WERI-Rb-1 (cell line): ENCODE measurements at regions not wholly inside any gene's neighbourhood (a gene's known extent, or its start where the extent isn't known, plus 50 kb on each side); places are given as distances from the start of the nearest gene placed in this dataset.
"Not testable (repeated sequence)": the region's sequence is repeated elsewhere in the genome, so short reads cannot be mapped to it uniquely, and the experiment has no call there.

Experiments used
- DNase-seq: peaks from one replicate; pipeline ENCODE4 v3.0.0-alpha.2; 2020
- H3K27ac ChIP-seq: fragments of 250-450 bp; sonication (Bioruptor Pico); 2 replicates; pipeline ENCODE4 v1.5.1; 2020; ENCODE audit warnings: mild to moderate bottlenecking, moderate library complexity
- H3K27me3 ChIP-seq: fragments of 250-450 bp; sonication (Bioruptor Pico); 2 replicates; pipeline ENCODE4 v1.5.1; 2021; ENCODE audit warnings: mild to moderate bottlenecking, low read depth, moderate library complexity; ENCODE audit not compliant: insufficient read depth, severe bottlenecking
- H3K36me3 ChIP-seq: fragments of 250-450 bp; sonication (Bioruptor Pico); 2 replicates; pipeline ENCODE4 v1.5.1; 2020; ENCODE audit warnings: mild to moderate bottlenecking, moderate library complexity
- H3K4me3 ChIP-seq: 2 replicates; pipeline ENCODE4 v1.5.1; 2011; ENCODE audit warnings: low read depth, mild to moderate bottlenecking, control low read depth, low read length
- H3K9me3 ChIP-seq: fragments of 250-450 bp; sonication (Bioruptor Pico); 2 replicates; pipeline ENCODE4 v1.5.1; 2021; ENCODE audit warnings: mild to moderate bottlenecking, moderate library complexity; ENCODE audit not compliant: severe bottlenecking
- TF ChIP-seq, protein P1 (sequence below): IDR thresholded peaks from 2 replicates; pipeline ENCODE4 v1.5.1; 2011; ENCODE audit warnings: low read depth, mild to moderate bottlenecking, control low read depth, inconsistent platforms, low read length

- Histone ChIP-seq H3K36me3 (no peaks in the 10 kb centered on the region), H3K9me3 (no peaks in the 10 kb centered on the region), H3K27ac (no peak overlapping the region), H3K4me3 (no peak overlapping the region), H3K27me3 (peaks cover 52% of the 10 kb centered on the region)
- no peak for DNase-seq
- TF ChIP-seq, protein P1, sequence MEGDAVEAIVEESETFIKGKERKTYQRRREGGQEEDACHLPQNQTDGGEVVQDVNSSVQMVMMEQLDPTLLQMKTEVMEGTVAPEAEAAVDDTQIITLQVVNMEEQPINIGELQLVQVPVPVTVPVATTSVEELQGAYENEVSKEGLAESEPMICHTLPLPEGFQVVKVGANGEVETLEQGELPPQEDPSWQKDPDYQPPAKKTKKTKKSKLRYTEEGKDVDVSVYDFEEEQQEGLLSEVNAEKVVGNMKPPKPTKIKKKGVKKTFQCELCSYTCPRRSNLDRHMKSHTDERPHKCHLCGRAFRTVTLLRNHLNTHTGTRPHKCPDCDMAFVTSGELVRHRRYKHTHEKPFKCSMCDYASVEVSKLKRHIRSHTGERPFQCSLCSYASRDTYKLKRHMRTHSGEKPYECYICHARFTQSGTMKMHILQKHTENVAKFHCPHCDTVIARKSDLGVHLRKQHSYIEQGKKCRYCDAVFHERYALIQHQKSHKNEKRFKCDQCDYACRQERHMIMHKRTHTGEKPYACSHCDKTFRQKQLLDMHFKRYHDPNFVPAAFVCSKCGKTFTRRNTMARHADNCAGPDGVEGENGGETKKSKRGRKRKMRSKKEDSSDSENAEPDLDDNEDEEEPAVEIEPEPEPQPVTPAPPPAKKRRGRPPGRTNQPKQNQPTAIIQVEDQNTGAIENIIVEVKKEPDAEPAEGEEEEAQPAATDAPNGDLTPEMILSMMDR: no peak
Measured at GRCh38 chr17:21823643-21824042, 131.3 kb downstream of the KCNJ18 start.

DNA sequence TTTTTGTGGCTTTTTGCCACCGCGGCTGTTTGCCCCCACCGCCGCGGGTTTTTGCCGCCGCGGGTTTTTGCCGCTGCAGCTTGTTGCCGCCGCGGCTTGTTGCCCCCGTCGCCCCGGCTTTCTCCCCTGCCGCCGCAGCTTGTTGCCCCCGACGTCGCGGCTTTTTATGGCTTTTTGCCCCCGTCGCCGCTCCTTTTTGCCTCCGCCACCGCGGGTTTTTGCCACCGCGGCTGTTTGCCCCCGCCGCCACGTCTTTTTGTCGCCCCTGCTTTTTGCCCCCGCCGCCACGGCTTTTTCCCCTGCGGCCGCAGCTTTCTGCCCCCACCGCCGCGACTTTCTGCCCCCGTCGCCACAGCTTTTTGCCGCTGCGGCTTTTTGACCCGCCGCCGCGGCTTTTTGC lies 149.5 kb downstream of the KCNJ18 start:
- Histone ChIP-seq H3K36me3 (no peaks in the 10 kb centered on the region), H3K4me3 (no peak overlapping the region), H3K9me3 (peaks cover 8% of the 10 kb centered on the region), H3K27me3 (peaks cover 15% of the 10 kb centered on the region), H3K27ac (no peak overlapping the region)
- no peak for DNase-seq
- TF ChIP-seq, protein P1: no peak

GRCh38 chr17:21842332-21843317 lies 150.3 kb downstream of the KCNJ18 start:
- peaks cover 15% of the 10 kb centered on the region for H3K27me3 ChIP-seq
- H3K9me3 ChIP-seq: peaks cover 8% of the 10 kb centered on the region
- TF ChIP-seq, protein P1: no peak
- no peak for DNase-seq
- no peak overlapping the region for H3K4me3 ChIP-seq
- no peak overlapping the region for H3K27ac ChIP-seq
- H3K36me3 ChIP-seq: no peaks in the 10 kb centered on the region

DNA sequence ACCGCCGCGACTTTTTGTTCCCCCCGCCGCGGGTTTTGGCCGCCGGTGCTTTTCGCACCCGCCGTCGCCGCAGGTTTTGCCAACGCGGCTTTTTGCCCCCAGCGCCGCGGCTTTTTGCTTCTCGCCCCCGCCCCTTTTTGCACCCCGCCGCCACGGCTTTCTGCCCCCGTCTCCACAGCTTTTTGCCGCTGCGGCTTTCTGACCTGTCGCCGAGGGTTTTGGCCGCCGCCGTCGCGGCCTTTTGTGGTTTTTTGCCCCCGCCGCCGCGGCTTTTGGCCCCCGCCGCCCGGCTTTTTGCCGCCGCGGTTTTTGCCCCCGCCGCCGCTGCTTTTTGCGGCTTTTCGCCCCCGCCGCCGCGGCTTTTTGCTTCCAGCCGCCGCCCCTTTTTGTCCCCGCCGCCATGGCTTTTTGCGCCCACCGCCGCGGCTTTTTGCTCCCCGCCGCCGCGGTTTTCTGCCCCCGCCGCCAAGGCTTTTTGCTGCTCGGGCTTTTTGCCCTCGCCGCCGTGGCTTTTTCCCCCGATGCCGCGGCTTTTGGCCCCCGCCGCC lies 151.1 kb downstream of the KCNJ18 start:
- no peak overlapping the region for H3K4me3 ChIP-seq
- no peak overlapping the region for H3K27ac ChIP-seq
- H3K9me3 ChIP-seq: peaks cover 8% of the 10 kb centered on the region
- TF ChIP-seq, protein P1: no peak
- H3K27me3 ChIP-seq: peaks cover 15% of the 10 kb centered on the region
- no peak for DNase-seq
- H3K36me3 ChIP-seq: no peaks in the 10 kb centered on the region

DNA sequence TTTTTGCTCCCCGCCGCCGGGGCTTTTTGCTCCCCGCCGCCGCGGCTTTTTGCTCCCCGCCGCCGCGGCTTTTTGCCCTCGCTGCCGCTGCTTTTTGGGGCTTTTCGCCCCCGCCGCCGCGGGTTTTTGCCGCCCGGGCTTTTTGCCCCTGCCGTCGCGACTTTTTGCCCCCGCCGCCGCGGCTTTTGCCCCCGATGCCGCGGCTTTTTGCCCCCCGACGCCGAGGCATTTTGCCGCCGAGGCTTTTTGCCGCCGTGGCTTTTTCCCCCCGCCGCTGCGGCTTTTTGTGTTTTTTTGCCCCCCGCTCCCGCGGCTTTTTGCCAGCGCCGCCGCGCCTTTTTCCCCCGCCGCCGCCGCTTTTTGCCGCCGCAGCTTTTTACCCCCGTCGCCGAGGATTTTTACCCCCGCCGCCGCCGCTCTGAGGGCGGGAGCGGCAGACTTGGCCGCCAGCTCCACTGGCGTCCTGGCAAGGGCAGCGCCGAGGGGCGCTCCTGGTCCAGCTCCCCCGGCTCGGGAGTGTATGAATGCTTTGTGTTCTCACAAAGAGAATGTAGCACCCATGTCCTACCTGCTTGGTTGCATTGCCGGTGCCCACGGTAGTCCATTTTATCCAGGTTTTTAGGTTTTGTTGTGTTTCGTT lies 151.7 kb downstream of the KCNJ18 start:
- H3K27me3 ChIP-seq: peaks cover 15% of the 10 kb centered on the region

GRCh38 chr17:21848510-21848909 lies 156.2 kb downstream of the KCNJ18 start:
- H3K27ac ChIP-seq, H3K27me3 ChIP-seq, H3K36me3 ChIP-seq, DNase-seq, H3K9me3 ChIP-seq, H3K4me3 ChIP-seq: not testable (repeated sequence)

More for the DNA sequence above, 151.7 kb downstream of the KCNJ18 start:
- H3K4me3 ChIP-seq: no peak overlapping the region
- peaks cover 8% of the 10 kb centered on the region for H3K9me3 ChIP-seq
- TF ChIP-seq, protein P1: no peak
- DNase-seq: no peak
- H3K36me3 ChIP-seq: no peaks in the 10 kb centered on the region
- H3K27ac ChIP-seq: no peak overlapping the region

GRCh38 chr17:21849030-21849429 lies 156.7 kb downstream of the KCNJ18 start:
- not testable (repeated sequence) for H3K27me3 ChIP-seq, H3K9me3 ChIP-seq, H3K27ac ChIP-seq, DNase-seq, H3K4me3 ChIP-seq, H3K36me3 ChIP-seq

GRCh38 chr17:21850614-21851013 lies 158.3 kb downstream of the KCNJ18 start:
- not testable (repeated sequence) for H3K9me3 ChIP-seq, H3K36me3 ChIP-seq, H3K27ac ChIP-seq, H3K4me3 ChIP-seq, DNase-seq, H3K27me3 ChIP-seq
